ENCODE measurements at regions not wholly inside any gene's neighbourhood (a gene's known extent, or its start where the extent isn't known, plus 50 kb on each side); places are given as distances from the start of the nearest gene placed in this dataset.

GRCh38 chr3:21954709-21955108 is 203.7 kb upstream of the ZNF385D start:
- TF ChIP-seq MAX (IDR thresholded peaks at IDR 0.05; ENCODE audit: insufficient read depth, insufficient read length) (no peak), GATA2 (IDR thresholded peaks at IDR 0.05; ENCODE audit: insufficient read depth, insufficient read length, low read depth, low read length) (no peak), CTCF (IDR thresholded peaks at IDR 0.05; ENCODE audit: extremely low read depth in 1 of 2, insufficient read depth in 1 of 2, low read depth in 1 of 2, low read length in 2 of 2) (no peak), EZH2 (IDR thresholded peaks at IDR 0.05; ENCODE audit: borderline replicate concordance, low read depth, low read length, severe bottlenecking) (no peak), MYC (IDR thresholded peaks at IDR 0.05; ENCODE audit: low read depth, low read length) (no peak), JUN (IDR thresholded peaks at IDR 0.05; ENCODE audit: borderline replicate concordance, insufficient read depth, insufficient read length, low read depth) (no peak), FOS (IDR thresholded peaks at IDR 0.05; ENCODE audit: borderline replicate concordance, insufficient read depth, low read length) (no peak), POLR2AphosphoS5 (IDR thresholded peaks at IDR 0.05; ENCODE audit: insufficient read depth, low read depth, low read length) (no peak), POLR2A (IDR thresholded peaks at IDR 0.05; ENCODE audit: low read depth, low read length) (no peak)
- no peaks in the 10 kb centered on the region for H3K27me3 ChIP-seq (ENCODE audit: control insufficient read depth in 2 of 2, insufficient read depth in 2 of 2, low read length in 2 of 2)
- dilution Hi-C loops (cut with MboI; ENCODE audit: extremely low pct_ligation_motif_present, low sequenced_read_pairs) (no loop called here), intact Hi-C loops (cut with micrococcal nuclease) (no loop called here)
- H3K4me1 ChIP-seq (ENCODE audit: control insufficient read depth, extremely low read depth, insufficient read depth, low read length) = no peaks in the 10 kb centered on the region
- no peaks in the 10 kb centered on the region for H3K9me3 ChIP-seq (replicated peaks; ENCODE audit: control insufficient read depth, insufficient read depth, low read length)
- H3K9me1 ChIP-seq (replicated peaks; ENCODE audit: control insufficient read depth, extremely low read depth, insufficient read depth, low read length) = no peaks in the 10 kb centered on the region
- H3K9ac ChIP-seq (replicated peaks; ENCODE audit: extremely low read depth, insufficient read depth, low read length) = no peak overlapping the region
- CTCF ChIA-PET = no interaction called here
- no peak overlapping the region for H3K4me2 ChIP-seq (ENCODE audit: insufficient read depth, low read length)
- DNase-seq (ENCODE audit: low read depth, low spot score) = no peak
- BruUV-seq (replicated peaks) = no TSS peak
- H3K79me2 ChIP-seq (ENCODE audit: control insufficient read depth, insufficient read depth, low read length) = no peaks in the 10 kb centered on the region
- no peak for FAIRE-seq
- H3K4me3 ChIP-seq (replicated peaks in 1 of 3; ENCODE audit: insufficient read depth in 1 of 3, low read depth in 1 of 3, low read length in 3 of 3) = no peak overlapping the region
- H2AFZ ChIP-seq (ENCODE audit: low read depth, low read length) = no peak overlapping the region
- H3K27ac ChIP-seq (ENCODE audit: insufficient read depth, low read depth, low read length) = no peak overlapping the region
- H3K36me3 ChIP-seq (ENCODE audit: control insufficient read depth in 2 of 2, extremely low read depth in 1 of 2, insufficient read depth in 2 of 2, low read length in 2 of 2) = no peaks in the 10 kb centered on the region
- POLR2A ChIA-PET = no interaction called here
- H4K20me1 ChIP-seq (replicated peaks; ENCODE audit: control insufficient read depth, extremely low read depth, insufficient read depth, low read length) = no peaks in the 10 kb centered on the region

Data from endothelial cell of umbilical vein (primary cell).